Endothelial cell of umbilical vein (primary cell): ENCODE measurements at regions not wholly inside any gene's neighbourhood (a gene's known extent, or its start where the extent isn't known, plus 50 kb on each side); places are given as distances from the start of the nearest gene placed in this dataset.

Source experiments
- BruUV-seq: library from RNA; stranded (reverse); fragments of 400-500 nt; replicated peaks from 2 replicates; lab custom pipeline; 2021; lab: Mats Ljungman, UMichigan
- CTCF ChIA-PET: fragments of 300-600, 350-600 bp; sonication (Branson Sonifier 250); formaldehyde crosslinking; loops from one replicate; lab custom pipeline; 2021; ENCODE audit warnings: antibody characterized with exemption, inconsistent platforms; lab: Charles Lee
- POLR2A ChIA-PET: fragments of 300-600, 350-600 bp; sonication (Branson Sonifier 250); formaldehyde crosslinking; loops from one replicate; lab custom pipeline; 2021; ENCODE audit warnings: antibody characterized with exemption, inconsistent platforms; lab: Charles Lee
- DNase-seq: peaks from one replicate; pipeline ENCODE4 v3.0.0-alpha.2; 2011; ENCODE audit warnings: low read depth, low spot score
- FAIRE-seq: peaks from 2 replicates; lab custom pipeline; 2011; peaks lifted over from hg19 to GRCh38; lab: Jason Lieb, UNC
- H2AFZ ChIP-seq: 2 replicates; pipeline ENCODE4 v1.6.0; 2012; ENCODE audit warnings: low read depth, low read length, control low read depth, inconsistent platforms
- H3K27ac ChIP-seq: 2 replicates; pipeline ENCODE4 v1.5.1; 2011; ENCODE audit warnings: low read depth, mild to moderate bottlenecking, control low read depth, low read length, moderate library complexity; ENCODE audit not compliant: insufficient read depth
- H3K27me3 ChIP-seq, 2 experiments: 2 replicates each; pipeline versions ENCODE4 v1.6.0 to v1.6.1; 2011; ENCODE audit warnings: low read length in 2 of 2, mixed read lengths in 1 of 2; ENCODE audit not compliant: control insufficient read depth in 2 of 2, insufficient read depth in 2 of 2
- H3K36me3 ChIP-seq, 2 experiments: 2 replicates in 1 of 2; 3 replicates in 1 of 2; pipeline ENCODE4 v1.5.1; 2011; ENCODE audit warnings: low read length in 2 of 2, mild to moderate bottlenecking in 1 of 2, moderate library complexity in 1 of 2; ENCODE audit not compliant: control insufficient read depth in 2 of 2, insufficient read depth in 2 of 2; ENCODE audit errors: extremely low read depth in 1 of 2
- H3K4me1 ChIP-seq: 3 replicates; pipeline ENCODE4 v1.5.1; 2011; ENCODE audit warnings: mild to moderate bottlenecking, low read length; ENCODE audit not compliant: control insufficient read depth, insufficient read depth; ENCODE audit errors: extremely low read depth
- H3K4me2 ChIP-seq: 2 replicates; pipeline ENCODE4 v1.6.1; 2011; ENCODE audit warnings: low read length, control low read depth, mixed read lengths; ENCODE audit not compliant: insufficient read depth
- H3K4me3 ChIP-seq, 3 experiments: fragments of 200-600 bp in 1 of 3; sonication (generic), shearing (Covaris generic) in 1 of 3; replicated peaks in 1 of 3; 2 replicates each; pipeline ENCODE4 v1.5.1; 2011 to 2016; ENCODE audit warnings: control low read depth in 3 of 3, low read length in 3 of 3, mild to moderate bottlenecking in 2 of 3, inconsistent platforms in 1 of 3, low read depth in 1 of 3, moderate library complexity in 1 of 3; ENCODE audit not compliant: insufficient read depth in 1 of 3
- H3K79me2 ChIP-seq: 2 replicates; pipeline ENCODE4 v1.6.0; 2012; ENCODE audit warnings: low read length, inconsistent platforms; ENCODE audit not compliant: control insufficient read depth, insufficient read depth
- H3K9ac ChIP-seq: replicated peaks from 2 replicates; pipeline ENCODE3; 2011; ENCODE audit warnings: low read length, control low read depth; ENCODE audit not compliant: insufficient read depth; ENCODE audit errors: extremely low read depth
- H3K9me1 ChIP-seq: replicated peaks from 3 replicates; pipeline ENCODE4 v1.6.0; 2011; ENCODE audit warnings: mild to moderate bottlenecking, low read length; ENCODE audit not compliant: control insufficient read depth, insufficient read depth; ENCODE audit errors: extremely low read depth
- H3K9me3 ChIP-seq: replicated peaks from 2 replicates; pipeline ENCODE4 v1.5.1; 2012; ENCODE audit warnings: low read length, inconsistent platforms; ENCODE audit not compliant: control insufficient read depth, insufficient read depth
- H4K20me1 ChIP-seq: replicated peaks from 2 replicates; pipeline ENCODE3; 2011; ENCODE audit warnings: mild to moderate bottlenecking, low read length; ENCODE audit not compliant: control insufficient read depth, insufficient read depth; ENCODE audit errors: extremely low read depth
- EZH2 ChIP-seq: IDR thresholded peaks from 2 replicates; pipeline ENCODE4 v1.6.1; 2012; ENCODE audit warnings: borderline replicate concordance, low read depth, mild to moderate bottlenecking, moderate library complexity, low read length, inconsistent platforms; ENCODE audit not compliant: severe bottlenecking
- FOS ChIP-seq: IDR thresholded peaks from 2 replicates; pipeline ENCODE4 v1.6.1; 2011; ENCODE audit warnings: mild to moderate bottlenecking, low read length, moderate library complexity, borderline replicate concordance; ENCODE audit not compliant: insufficient read depth
- GATA2 ChIP-seq: IDR thresholded peaks from 2 replicates; pipeline ENCODE4 v1.7.0; 2011; ENCODE audit warnings: low read depth, mild to moderate bottlenecking, moderate library complexity, mixed read lengths, low read length; ENCODE audit not compliant: insufficient read length, insufficient read depth
- JUN ChIP-seq: IDR thresholded peaks from 2 replicates; pipeline ENCODE4 v1.6.1; 2011; ENCODE audit warnings: borderline replicate concordance, low read depth; ENCODE audit not compliant: insufficient read length, insufficient read depth
- MYC ChIP-seq: IDR thresholded peaks from one replicate; pipeline ENCODE4 v1.6.1; 2011; ENCODE audit warnings: mild to moderate bottlenecking, low read depth, low read length
- POLR2A ChIP-seq: IDR thresholded peaks from 2 replicates; pipeline ENCODE4 v1.6.1; 2012; ENCODE audit warnings: low read depth, mild to moderate bottlenecking, control low read depth, low read length
- POLR2AphosphoS5 ChIP-seq: IDR thresholded peaks from 2 replicates; pipeline ENCODE4 v1.6.1; 2012; ENCODE audit warnings: low read depth, mild to moderate bottlenecking, control low read depth, low read length, moderate library complexity; ENCODE audit not compliant: insufficient read depth
- dilution Hi-C: fragments of 300-500 bp; cut with MboI; formaldehyde crosslinking; loops from one replicate; pipeline ENCODE4 v1.15.0; 2019; ENCODE audit warnings: low sequenced_read_pairs; ENCODE audit not compliant: extremely low pct_ligation_motif_present
- intact Hi-C: fragments of 100-400 bp; cut with micrococcal nuclease; formaldehyde crosslinking; loops from one replicate; pipeline ENCODE4 v1.10.0; 2022
- TF ChIP-seq, protein P1 (sequence below): IDR thresholded peaks from 2 replicates; pipeline ENCODE4 v1.6.1; 2011; ENCODE audit not compliant: insufficient read depth, insufficient read length
- TF ChIP-seq, protein P2 (sequence below), 2 donors: IDR thresholded peaks; 1 replicate in 1 of 2; 2 replicates in 1 of 2; pipeline ENCODE4 v1.5.1; 2011; ENCODE audit warnings: low read length in 2 of 2, mild to moderate bottlenecking in 2 of 2, moderate library complexity in 2 of 2, control low read depth in 1 of 2, inconsistent platforms in 1 of 2, low read depth in 1 of 2; ENCODE audit not compliant: insufficient read depth in 1 of 2; ENCODE audit errors: extremely low read depth in 1 of 2

DNA sequence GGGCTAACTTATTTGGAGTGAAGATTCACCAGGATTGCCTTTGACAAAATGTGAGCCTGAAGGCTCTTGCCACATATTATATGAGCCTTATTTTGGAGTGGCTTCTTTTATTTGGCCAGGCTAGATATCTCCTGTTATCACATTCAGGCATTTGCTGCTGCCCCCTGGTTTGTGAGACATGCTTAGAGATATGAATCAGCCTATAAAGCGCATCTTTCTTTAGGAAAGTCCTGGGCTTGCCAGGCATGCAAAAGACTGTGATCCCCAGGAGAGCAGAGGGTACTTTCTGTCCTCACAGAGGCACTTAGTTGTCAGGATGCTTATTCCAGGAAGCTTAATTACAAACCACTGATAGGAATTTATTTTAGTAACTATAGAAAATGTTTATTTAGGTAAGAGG lies 333.3 kb downstream of the FAT3 start:
- ChIA-PET CTCF (no interaction called here), POLR2A (no interaction called here)
- no peak overlapping the region for H3K4me2 ChIP-seq
- no peak overlapping the region for H3K9ac ChIP-seq
- no peak overlapping the region for H3K4me3 ChIP-seq
- no peak for FAIRE-seq
- H2AFZ ChIP-seq = no peak overlapping the region
- no peaks in the 10 kb centered on the region for H3K36me3 ChIP-seq
- dilution Hi-C loops (no loop called here), intact Hi-C loops (no loop called here)
- TF ChIP-seq MYC = no peak
- no peak for TF ChIP-seq EZH2
- TF ChIP-seq, protein P1, sequence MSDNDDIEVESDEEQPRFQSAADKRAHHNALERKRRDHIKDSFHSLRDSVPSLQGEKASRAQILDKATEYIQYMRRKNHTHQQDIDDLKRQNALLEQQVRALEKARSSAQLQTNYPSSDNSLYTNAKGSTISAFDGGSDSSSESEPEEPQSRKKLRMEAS = no peak
- TF ChIP-seq POLR2AphosphoS5 = no peak
- no peak for TF ChIP-seq POLR2A
- no peak for TF ChIP-seq JUN
- TF ChIP-seq, protein P2, sequence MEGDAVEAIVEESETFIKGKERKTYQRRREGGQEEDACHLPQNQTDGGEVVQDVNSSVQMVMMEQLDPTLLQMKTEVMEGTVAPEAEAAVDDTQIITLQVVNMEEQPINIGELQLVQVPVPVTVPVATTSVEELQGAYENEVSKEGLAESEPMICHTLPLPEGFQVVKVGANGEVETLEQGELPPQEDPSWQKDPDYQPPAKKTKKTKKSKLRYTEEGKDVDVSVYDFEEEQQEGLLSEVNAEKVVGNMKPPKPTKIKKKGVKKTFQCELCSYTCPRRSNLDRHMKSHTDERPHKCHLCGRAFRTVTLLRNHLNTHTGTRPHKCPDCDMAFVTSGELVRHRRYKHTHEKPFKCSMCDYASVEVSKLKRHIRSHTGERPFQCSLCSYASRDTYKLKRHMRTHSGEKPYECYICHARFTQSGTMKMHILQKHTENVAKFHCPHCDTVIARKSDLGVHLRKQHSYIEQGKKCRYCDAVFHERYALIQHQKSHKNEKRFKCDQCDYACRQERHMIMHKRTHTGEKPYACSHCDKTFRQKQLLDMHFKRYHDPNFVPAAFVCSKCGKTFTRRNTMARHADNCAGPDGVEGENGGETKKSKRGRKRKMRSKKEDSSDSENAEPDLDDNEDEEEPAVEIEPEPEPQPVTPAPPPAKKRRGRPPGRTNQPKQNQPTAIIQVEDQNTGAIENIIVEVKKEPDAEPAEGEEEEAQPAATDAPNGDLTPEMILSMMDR (IDR thresholded peaks at IDR 0.05; ENCODE audit: extremely low read depth in 1 of 2, insufficient read depth in 1 of 2, low read depth in 1 of 2, low read length in 2 of 2) = no peak
- TF ChIP-seq FOS = no peak
- TF ChIP-seq GATA2 = no peak
- H3K4me1 ChIP-seq = no peaks in the 10 kb centered on the region
- no peaks in the 10 kb centered on the region for H3K79me2 ChIP-seq
- no peaks in the 10 kb centered on the region for H3K9me3 ChIP-seq
- H4K20me1 ChIP-seq = no peaks in the 10 kb centered on the region
- BruUV-seq = no TSS peak
- H3K9me1 ChIP-seq = no peaks in the 10 kb centered on the region
- no peaks in the 10 kb centered on the region for H3K27me3 ChIP-seq
- no peak overlapping the region for H3K27ac ChIP-seq
- no peak for DNase-seq
